Parathyroid adenoma (tissue), 2 donors: ENCODE measurements at regions not wholly inside any gene's neighbourhood (a gene's known extent, or its start where the extent isn't known, plus 50 kb on each side); places are given as distances from the start of the nearest gene placed in this dataset.

ENCODE experiments used
- H2AFZ ChIP-seq: fragments of 300-600 bp; sonication (generic); one replicate; pipeline ENCODE4 v1.7.0; 2017; ENCODE audit warnings: antibody characterized with exemption, mild to moderate bottlenecking
- H3K27ac ChIP-seq: fragments of 300-600 bp; sonication (generic); one replicate; pipeline ENCODE4 v1.7.0; 2017
- H3K27me3 ChIP-seq: fragments of 300-600 bp; sonication (generic); one replicate; pipeline ENCODE4 v1.7.0; 2017; ENCODE audit warnings: low read length; ENCODE audit not compliant: control insufficient read depth, insufficient read depth
- H3K36me3 ChIP-seq: fragments of 300-600 bp; sonication (generic); one replicate; pipeline ENCODE4 v1.7.0; 2017; ENCODE audit warnings: low read length; ENCODE audit not compliant: control insufficient read depth, insufficient read depth
- H3K4me1 ChIP-seq: fragments of 300-600 bp; sonication (generic); one replicate; pipeline ENCODE4 v1.7.0; 2017; ENCODE audit warnings: control low read depth
- H3K4me2 ChIP-seq: fragments of 300-600 bp; sonication (generic); one replicate; pipeline ENCODE4 v1.7.0; 2017; ENCODE audit warnings: low read length
- H3K4me3 ChIP-seq: fragments of 300-600 bp; sonication (generic); one replicate; pipeline ENCODE4 v1.7.0; 2017; ENCODE audit warnings: low read depth, low read length
- H3K79me2 ChIP-seq: fragments of 300-600 bp; sonication (generic); one replicate; pipeline ENCODE4 v1.7.0; 2017; ENCODE audit warnings: control low read depth
- H3K9ac ChIP-seq: fragments of 300-600 bp; sonication (generic); one replicate; pipeline ENCODE4 v1.7.0; 2017; ENCODE audit warnings: mild to moderate bottlenecking
- H3K9me3 ChIP-seq: fragments of 300-600 bp; sonication (generic); one replicate; pipeline ENCODE4 v1.7.0; 2017; ENCODE audit warnings: low read length; ENCODE audit not compliant: control insufficient read depth
- CTCF ChIP-seq: fragments of 300-600 bp; sonication (generic); IDR thresholded peaks from one replicate; pipeline ENCODE4 v1.7.0; 2017; ENCODE audit warnings: antibody characterized with exemption, mild to moderate bottlenecking
- donor health status: primary hyperparathyroidism.

GRCh38 chr10:31187607-31188210, 131.3 kb upstream of the ZEB1 start:
- H3K4me3 ChIP-seq, result no peak overlapping the region
- H3K9me3 ChIP-seq, result no peaks in the 10 kb centered on the region
- no peak overlapping the region for H3K27ac ChIP-seq
- H3K4me1 ChIP-seq, result no peaks in the 10 kb centered on the region
- H3K36me3 ChIP-seq, result no peaks in the 10 kb centered on the region
- H3K27me3 ChIP-seq, result no peaks in the 10 kb centered on the region
- H2AFZ ChIP-seq, result no peak overlapping the region
- TF ChIP-seq CTCF, result no peak
- H3K79me2 ChIP-seq, result no peaks in the 10 kb centered on the region
- no peak overlapping the region for H3K9ac ChIP-seq
- no peak overlapping the region for H3K4me2 ChIP-seq

GRCh38 chr10:31188792-31189406, 130.1 kb upstream of the ZEB1 start:
- TF ChIP-seq CTCF, result no peak
- no peak overlapping the region for H3K9ac ChIP-seq
- no peak overlapping the region for H3K4me2 ChIP-seq
- H3K4me3 ChIP-seq, result no peak overlapping the region
- no peak overlapping the region for H2AFZ ChIP-seq
- no peaks in the 10 kb centered on the region for H3K27me3 ChIP-seq
- no peaks in the 10 kb centered on the region for H3K79me2 ChIP-seq
- no peak overlapping the region for H3K27ac ChIP-seq
- no peaks in the 10 kb centered on the region for H3K9me3 ChIP-seq
- H3K4me1 ChIP-seq, result no peaks in the 10 kb centered on the region
- H3K36me3 ChIP-seq, result no peaks in the 10 kb centered on the region

GRCh38 chr10:31190488-31190887, 128.5 kb upstream of the ZEB1 start:
- H3K36me3 ChIP-seq, result no peaks in the 10 kb centered on the region
- no peak overlapping the region for H3K9ac ChIP-seq
- H3K4me1 ChIP-seq, result no peaks in the 10 kb centered on the region
- no peaks in the 10 kb centered on the region for H3K79me2 ChIP-seq
- no peak overlapping the region for H2AFZ ChIP-seq
- H3K4me3 ChIP-seq, result no peak overlapping the region
- H3K4me2 ChIP-seq, result no peak overlapping the region
- no peak overlapping the region for H3K27ac ChIP-seq
- H3K9me3 ChIP-seq, result no peaks in the 10 kb centered on the region
- H3K27me3 ChIP-seq, result no peaks in the 10 kb centered on the region
- no peak for TF ChIP-seq CTCF

GRCh38 chr10:31192475-31192874, 126.5 kb upstream of the ZEB1 start:
- H3K4me1 ChIP-seq, result no peaks in the 10 kb centered on the region
- no peak overlapping the region for H3K27ac ChIP-seq
- no peak overlapping the region for H3K4me3 ChIP-seq
- H3K9me3 ChIP-seq, result no peaks in the 10 kb centered on the region
- H3K4me2 ChIP-seq, result no peak overlapping the region
- H2AFZ ChIP-seq, result no peak overlapping the region
- no peak for TF ChIP-seq CTCF
- H3K9ac ChIP-seq, result no peak overlapping the region
- H3K36me3 ChIP-seq, result no peaks in the 10 kb centered on the region
- no peaks in the 10 kb centered on the region for H3K79me2 ChIP-seq
- no peaks in the 10 kb centered on the region for H3K27me3 ChIP-seq

GRCh38 chr10:31194986-31195385, 124.0 kb upstream of the ZEB1 start:
- Histone ChIP-seq H3K79me2 (no peaks in the 10 kb centered on the region), H3K9me3 (no peaks in the 10 kb centered on the region), H3K4me3 (no peak overlapping the region), H2AFZ (no peak overlapping the region), H3K27me3 (no peaks in the 10 kb centered on the region), H3K9ac (no peak overlapping the region), H3K4me2 (no peak overlapping the region), H3K27ac (no peak overlapping the region), H3K4me1 (no peaks in the 10 kb centered on the region), H3K36me3 (no peaks in the 10 kb centered on the region)
- TF ChIP-seq CTCF, result no peak
